ENCODE measurements at regions not wholly inside any gene's neighbourhood (a gene's known extent, or its start where the extent isn't known, plus 50 kb on each side); places are given as distances from the start of the nearest gene placed in this dataset.

DNA sequence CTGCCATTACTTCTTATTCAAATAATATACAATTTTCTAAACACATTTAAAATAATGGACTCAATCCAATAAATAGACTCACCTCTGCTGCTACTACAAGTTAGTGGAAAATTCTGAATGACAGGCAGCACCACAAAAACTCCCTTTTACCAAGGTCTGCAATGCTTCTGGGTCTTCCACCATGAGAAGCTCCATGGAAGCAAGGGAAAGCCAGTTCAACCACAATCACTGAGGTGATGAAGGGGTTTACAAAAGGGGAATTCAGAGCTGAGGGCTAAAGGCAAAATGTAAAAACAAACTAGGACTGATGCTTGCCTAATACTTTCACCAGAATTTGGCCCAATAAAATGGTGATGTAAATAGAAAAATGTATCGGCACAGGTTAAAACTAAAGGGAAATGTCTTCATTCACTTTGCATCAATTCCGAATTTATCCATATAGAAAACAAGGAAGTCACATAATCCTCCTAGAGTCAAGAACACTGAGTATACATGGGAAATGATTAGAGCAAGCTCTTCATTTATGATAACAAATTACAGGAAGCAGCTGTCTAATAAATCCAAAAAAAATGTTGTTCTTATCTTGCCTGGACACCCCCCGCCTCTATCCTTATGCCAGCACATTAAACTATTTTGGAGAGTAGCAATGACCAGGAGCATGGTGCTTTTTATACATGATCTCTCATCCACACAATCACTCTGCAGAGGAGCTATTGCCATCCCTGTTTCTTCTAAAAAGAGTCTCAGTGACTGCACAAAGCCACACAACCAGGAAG is 66.3 kb upstream of the NFIB start:
- intact Hi-C loops (cut with DNase I): no loop called here
- no peak for DNase-seq
- no peak for ATAC-seq (ENCODE audit: poor library complexity)

DNA sequence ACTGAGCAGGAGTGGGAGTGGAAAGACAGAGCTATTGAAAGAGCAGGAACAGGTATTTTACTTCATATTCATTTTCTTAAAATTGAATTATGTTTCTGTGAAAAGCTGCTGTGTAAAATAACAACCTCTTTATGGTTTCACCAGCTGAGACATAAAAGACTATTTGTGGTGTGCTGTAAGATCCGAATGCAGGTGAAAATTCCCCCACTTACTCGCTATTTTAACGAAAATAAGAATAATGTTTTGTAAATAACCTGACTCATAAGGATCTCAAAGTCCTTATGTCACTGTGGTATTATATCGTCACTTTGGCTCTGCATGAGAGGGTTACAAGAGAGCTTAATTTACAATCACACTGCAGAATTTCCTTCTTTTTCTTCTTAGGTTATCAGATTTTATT is 65.3 kb upstream of the NFIB start:
- intact Hi-C loops (cut with DNase I): no loop called here
- DNase-seq (no peak), ATAC-seq (ENCODE audit: poor library complexity) (no peak)

GRCh38 chr9:14373706-14374105 is 59.8 kb upstream of the NFIB start:
- intact Hi-C loops (cut with DNase I): no loop called here
- DNase-seq (no peak), ATAC-seq (ENCODE audit: poor library complexity) (no peak)

DNA sequence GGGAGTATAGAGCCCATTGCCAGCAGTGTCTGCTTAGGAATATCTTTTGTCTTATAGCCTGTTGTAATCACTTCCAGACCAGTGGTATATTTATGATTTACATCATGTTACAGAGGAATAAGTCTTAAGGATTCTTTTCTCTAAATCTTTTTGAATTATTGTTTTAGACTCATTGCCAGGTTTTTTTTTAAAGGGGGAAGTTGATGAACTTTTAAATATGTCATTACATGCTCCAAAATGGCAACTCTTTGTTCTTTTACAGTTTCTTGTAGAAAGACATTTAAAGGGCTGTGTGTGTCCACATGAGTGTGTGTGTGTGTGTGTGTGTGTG is 59.4 kb upstream of the NFIB start:
- intact Hi-C loops (cut with DNase I): no loop called here
- peak; percentile 15 for ATAC-seq (ENCODE audit: poor library complexity)
- no peak for DNase-seq

DNA sequence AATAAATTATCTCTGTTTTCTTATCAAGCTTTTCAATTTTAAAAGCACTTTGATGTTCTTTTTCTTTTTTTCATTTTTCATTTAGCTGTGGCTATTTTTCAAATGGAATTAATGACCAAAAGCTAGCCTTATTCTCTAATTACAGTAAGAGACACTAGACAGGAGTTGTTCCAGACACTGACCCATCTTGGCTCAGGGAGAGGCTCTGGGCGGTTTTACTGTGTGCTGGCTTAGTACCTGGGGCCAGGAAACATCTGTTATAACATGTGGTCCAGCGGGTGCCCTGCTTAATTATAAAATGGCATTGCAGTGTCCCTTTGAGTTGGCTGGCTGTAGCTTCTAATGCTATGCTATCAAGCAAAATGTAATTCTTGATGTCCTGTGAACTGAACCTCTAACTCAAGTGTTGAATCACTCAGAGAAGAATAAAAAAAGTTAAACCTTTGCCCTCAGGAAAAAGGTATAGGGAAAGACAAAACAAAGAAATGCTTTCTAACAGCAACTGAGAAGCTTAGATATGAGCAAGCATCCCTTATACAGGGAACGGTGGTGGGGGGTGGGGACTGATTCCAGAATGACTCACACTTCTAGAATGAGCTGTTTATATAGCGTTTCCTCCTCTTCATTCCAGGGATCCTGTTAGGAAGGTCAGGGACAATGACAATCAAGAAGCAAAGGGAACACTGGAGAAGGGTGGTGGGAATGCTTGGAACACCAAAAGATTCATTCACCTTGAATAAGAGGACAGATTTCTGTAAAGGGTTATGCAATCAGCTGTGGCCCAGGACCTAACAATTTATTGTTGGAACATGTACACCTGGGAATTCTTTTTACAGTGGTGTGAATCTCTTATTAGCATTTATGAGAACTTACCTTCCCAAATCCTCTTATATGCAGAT is 58.7 kb upstream of the NFIB start:
- intact Hi-C loops (cut with DNase I): no loop called here
- no peak for DNase-seq
- peak; percentile 75 for ATAC-seq (ENCODE audit: poor library complexity)

- no peak for ATAC-seq (ENCODE audit: poor library complexity)
- no peak for DNase-seq
- intact Hi-C loops (cut with DNase I): no loop called here
These were observed 55.1 kb upstream of the NFIB start for GRCh38 chr9:14369011-14369410.

- peak; percentile 82 for ATAC-seq (ENCODE audit: poor library complexity)
- intact Hi-C loops (cut with DNase I): no loop called here
- DNase-seq: no peak
These were observed 52.1 kb upstream of the NFIB start for GRCh38 chr9:14366076-14366475.

DNA sequence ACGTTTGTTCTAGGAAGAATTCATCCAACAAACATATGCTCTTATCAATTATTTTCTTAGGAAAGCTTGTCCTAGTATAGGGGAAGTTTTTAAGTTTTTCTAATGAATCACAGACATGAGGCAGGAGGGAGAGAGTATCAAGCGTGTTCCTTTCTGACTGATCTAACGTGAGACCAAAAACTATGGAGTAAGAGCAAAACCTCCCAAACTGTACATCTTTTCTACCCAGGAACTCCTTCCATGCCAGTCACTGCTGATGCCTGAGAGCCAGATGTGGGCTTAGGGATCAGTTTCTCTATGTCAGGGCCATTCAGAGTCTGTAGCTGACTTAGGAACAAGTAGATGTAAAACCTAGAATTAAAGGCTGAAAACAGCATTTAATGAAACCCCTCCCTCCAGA is 51.7 kb upstream of the NFIB start:
- DNase-seq (no peak), ATAC-seq (ENCODE audit: poor library complexity) (peak; percentile 37)
- intact Hi-C loops (cut with DNase I): no loop called here

Measured in Right ventricle myocardium superior (tissue), 1 donor.